ENCODE measurements at regions not wholly inside any gene's neighbourhood (a gene's known extent, or its start where the extent isn't known, plus 50 kb on each side); places are given as distances from the start of the nearest gene placed in this dataset.
"Not testable (repeated sequence)": the region's sequence is repeated elsewhere in the genome, so short reads cannot be mapped to it uniquely, and the experiment has no call there.

DNA sequence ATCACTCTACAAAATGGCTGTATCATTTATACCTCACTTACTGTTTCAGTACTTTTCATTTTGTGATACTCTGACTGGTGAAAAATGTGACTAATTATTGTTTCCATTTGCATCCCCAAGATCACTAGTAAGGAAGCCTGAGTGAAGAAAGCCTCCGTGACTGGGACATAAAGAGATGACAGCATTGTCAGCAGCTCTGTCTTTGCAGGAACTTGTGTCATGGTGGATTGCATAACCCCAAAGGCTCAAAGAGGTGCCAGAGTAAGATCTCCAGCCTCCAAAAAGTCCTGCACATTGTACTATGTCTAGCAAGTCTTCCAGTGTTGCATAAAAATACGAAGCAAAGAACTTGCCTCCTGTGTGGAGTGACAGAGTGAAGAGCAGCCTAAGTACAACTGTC is 187.5 kb upstream of the CRIM1 start:
- H4K20me1 ChIP-seq (ENCODE audit: insufficient read depth, low read length) = no peaks in the 10 kb centered on the region
- no peaks in the 10 kb centered on the region for H3K36me3 ChIP-seq (replicated peaks; ENCODE audit: low read depth, low read length)
- no peak overlapping the region for H3K27ac ChIP-seq (ENCODE audit: low read length)
- no peaks in the 10 kb centered on the region for H3K79me2 ChIP-seq (ENCODE audit: low read length)
- TF ChIP-seq EZH2phosphoT487 (IDR thresholded peaks at IDR 0.05; ENCODE audit: low read depth) = no peak
- TF ChIP-seq, protein P1, sequence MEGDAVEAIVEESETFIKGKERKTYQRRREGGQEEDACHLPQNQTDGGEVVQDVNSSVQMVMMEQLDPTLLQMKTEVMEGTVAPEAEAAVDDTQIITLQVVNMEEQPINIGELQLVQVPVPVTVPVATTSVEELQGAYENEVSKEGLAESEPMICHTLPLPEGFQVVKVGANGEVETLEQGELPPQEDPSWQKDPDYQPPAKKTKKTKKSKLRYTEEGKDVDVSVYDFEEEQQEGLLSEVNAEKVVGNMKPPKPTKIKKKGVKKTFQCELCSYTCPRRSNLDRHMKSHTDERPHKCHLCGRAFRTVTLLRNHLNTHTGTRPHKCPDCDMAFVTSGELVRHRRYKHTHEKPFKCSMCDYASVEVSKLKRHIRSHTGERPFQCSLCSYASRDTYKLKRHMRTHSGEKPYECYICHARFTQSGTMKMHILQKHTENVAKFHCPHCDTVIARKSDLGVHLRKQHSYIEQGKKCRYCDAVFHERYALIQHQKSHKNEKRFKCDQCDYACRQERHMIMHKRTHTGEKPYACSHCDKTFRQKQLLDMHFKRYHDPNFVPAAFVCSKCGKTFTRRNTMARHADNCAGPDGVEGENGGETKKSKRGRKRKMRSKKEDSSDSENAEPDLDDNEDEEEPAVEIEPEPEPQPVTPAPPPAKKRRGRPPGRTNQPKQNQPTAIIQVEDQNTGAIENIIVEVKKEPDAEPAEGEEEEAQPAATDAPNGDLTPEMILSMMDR (IDR thresholded peaks at IDR 0.05; ENCODE audit: low read depth, low read length) = no peak
- H3K4me3 ChIP-seq (ENCODE audit: low read length) = no peak overlapping the region
- H3K27me3 ChIP-seq (ENCODE audit: low read depth, low read length) = no peaks in the 10 kb centered on the region
- H3K9me3 ChIP-seq (ENCODE audit: insufficient read depth, low read length) = no peaks in the 10 kb centered on the region
- no peak overlapping the region for H2AFZ ChIP-seq (ENCODE audit: low read depth, low read length)
- no peak overlapping the region for H3K9ac ChIP-seq (ENCODE audit: low read length)
- no peaks in the 10 kb centered on the region for H3K4me1 ChIP-seq (ENCODE audit: low read length)
- H3K4me2 ChIP-seq (ENCODE audit: low read length) = no peak overlapping the region

DNA sequence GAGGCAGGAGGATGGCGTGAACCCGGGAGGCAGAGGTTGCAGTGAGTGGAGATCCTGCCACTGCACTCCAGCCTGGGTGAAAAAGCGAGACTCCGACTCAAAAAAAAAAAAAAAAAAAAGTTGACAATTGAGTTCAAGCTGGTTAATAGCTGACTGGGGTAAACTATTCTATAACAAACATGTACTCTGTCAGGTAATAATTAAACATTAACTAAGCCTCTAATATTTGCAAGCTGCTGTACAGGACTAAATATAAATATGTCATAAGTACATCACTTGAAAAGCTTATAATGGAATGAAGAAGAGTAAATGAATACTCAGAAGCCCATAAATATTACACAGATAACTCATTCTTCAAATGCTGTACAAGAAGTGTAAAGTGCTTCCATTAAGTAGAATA is 190.4 kb upstream of the CRIM1 start:
- TF ChIP-seq EZH2phosphoT487 (IDR thresholded peaks at IDR 0.05; ENCODE audit: low read depth) = no peak
- TF ChIP-seq, protein P1 (IDR thresholded peaks at IDR 0.05; ENCODE audit: low read depth, low read length) = no peak
- H2AFZ ChIP-seq (ENCODE audit: low read depth, low read length) = no peak overlapping the region
- no peaks in the 10 kb centered on the region for H4K20me1 ChIP-seq (ENCODE audit: insufficient read depth, low read length)

GRCh38 chr2:36163520-36164254 is 191.9 kb upstream of the CRIM1 start:
- Histone ChIP-seq H3K79me2 (ENCODE audit: low read length) (no peaks in the 10 kb centered on the region), H3K4me1 (ENCODE audit: low read length) (no peaks in the 10 kb centered on the region), H2AFZ (ENCODE audit: low read depth, low read length) (no peak overlapping the region), H3K4me2 (ENCODE audit: low read length) (no peak overlapping the region), H3K36me3 (replicated peaks; ENCODE audit: low read depth, low read length) (no peaks in the 10 kb centered on the region), H3K27ac (ENCODE audit: low read length) (no peak overlapping the region), H4K20me1 (ENCODE audit: insufficient read depth, low read length) (no peaks in the 10 kb centered on the region), H3K9me3 (ENCODE audit: insufficient read depth, low read length) (no peaks in the 10 kb centered on the region), H3K27me3 (ENCODE audit: low read depth, low read length) (no peaks in the 10 kb centered on the region), H3K9ac (ENCODE audit: low read length) (no peak overlapping the region), H3K4me3 (ENCODE audit: low read length) (no peak overlapping the region)
- no peak for TF ChIP-seq EZH2phosphoT487 (IDR thresholded peaks at IDR 0.05; ENCODE audit: low read depth)
- TF ChIP-seq, protein P1 (IDR thresholded peaks at IDR 0.05; ENCODE audit: low read depth, low read length) = no peak

More for the DNA sequence above, 190.4 kb upstream of the CRIM1 start:
- no peak overlapping the region for H3K4me2 ChIP-seq (ENCODE audit: low read length)
- H3K9ac ChIP-seq (ENCODE audit: low read length) = no peak overlapping the region
- no peaks in the 10 kb centered on the region for H3K27me3 ChIP-seq (ENCODE audit: low read depth, low read length)
- no peaks in the 10 kb centered on the region for H3K9me3 ChIP-seq (ENCODE audit: insufficient read depth, low read length)
- no peaks in the 10 kb centered on the region for H3K79me2 ChIP-seq (ENCODE audit: low read length)
- H3K4me3 ChIP-seq (ENCODE audit: low read length) = no peak overlapping the region
- no peak overlapping the region for H3K27ac ChIP-seq (ENCODE audit: low read length)
- no peaks in the 10 kb centered on the region for H3K36me3 ChIP-seq (replicated peaks; ENCODE audit: low read depth, low read length)
- H3K4me1 ChIP-seq (ENCODE audit: low read length) = no peaks in the 10 kb centered on the region

DNA sequence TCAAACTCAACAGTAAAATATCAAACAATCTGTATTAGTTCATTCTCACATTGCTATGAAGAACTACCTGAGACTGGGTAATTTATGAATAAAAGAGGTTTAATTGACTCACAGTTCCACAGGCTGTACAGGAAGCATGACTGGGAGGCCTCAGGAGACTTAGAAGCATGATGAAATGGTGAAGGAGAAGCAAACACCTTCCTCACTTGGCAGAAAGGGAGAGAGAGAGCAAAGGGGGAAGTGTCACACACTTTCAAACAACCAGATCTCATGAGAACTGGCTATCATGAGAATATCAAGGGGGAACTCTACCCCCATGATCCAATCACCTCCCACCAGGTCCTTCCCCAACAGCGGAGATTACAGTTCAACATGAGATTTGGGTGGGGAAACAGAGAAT is 198.5 kb upstream of the CRIM1 start:
- not testable (repeated sequence) for H3K4me2 ChIP-seq (ENCODE audit: low read length); H3K27me3 ChIP-seq (ENCODE audit: low read depth, low read length); H3K4me3 ChIP-seq (ENCODE audit: low read length); H3K27ac ChIP-seq (ENCODE audit: low read length); H3K36me3 ChIP-seq (replicated peaks; ENCODE audit: low read depth, low read length); H3K9me3 ChIP-seq (ENCODE audit: insufficient read depth, low read length); H2AFZ ChIP-seq (ENCODE audit: low read depth, low read length); H3K4me1 ChIP-seq (ENCODE audit: low read length); H3K79me2 ChIP-seq (ENCODE audit: low read length); H4K20me1 ChIP-seq (ENCODE audit: insufficient read depth, low read length); H3K9ac ChIP-seq (ENCODE audit: low read length)

All from OCI-LY3 (cell line).